NAMALWA (cell line): ENCODE measurements at regions not wholly inside any gene's neighbourhood (a gene's known extent, or its start where the extent isn't known, plus 50 kb on each side); places are given as distances from the start of the nearest gene placed in this dataset.

Experiments
- DNase-seq: peaks from one replicate; pipeline ENCODE4 v3.0.0-alpha.2; 2015; ENCODE audit warnings: low spot score

- DNase-seq = no peak
These were observed 85.2 kb upstream of the PRR23E start for GRCh38 chr3:127107491-127108375.

DNA sequence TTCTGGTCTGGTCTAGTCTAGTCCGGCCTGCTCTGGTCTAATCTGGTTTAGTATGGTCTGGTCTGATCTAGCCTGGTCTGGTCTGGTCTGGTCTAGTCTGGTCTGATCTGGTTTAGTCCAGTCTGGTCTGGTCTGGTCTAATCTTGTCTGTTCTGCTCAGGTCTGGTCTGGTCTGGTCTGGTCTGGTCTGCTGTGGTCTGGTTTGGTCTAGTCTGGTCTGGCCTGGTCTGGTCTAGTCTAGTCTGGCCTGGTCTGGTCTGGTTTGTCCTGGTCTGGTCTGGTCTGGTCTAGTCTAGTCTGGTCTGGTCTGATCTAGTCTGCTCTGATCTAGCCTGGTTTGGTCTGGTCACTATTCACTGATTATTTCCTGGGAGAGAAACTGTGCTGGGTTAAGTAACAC lies 84.1 kb upstream of the PRR23E start:
- DNase-seq = peak; percentile 7

- DNase-seq = no peak
These were observed 81.8 kb upstream of the PRR23E start for GRCh38 chr3:127110982-127111693.

DNA sequence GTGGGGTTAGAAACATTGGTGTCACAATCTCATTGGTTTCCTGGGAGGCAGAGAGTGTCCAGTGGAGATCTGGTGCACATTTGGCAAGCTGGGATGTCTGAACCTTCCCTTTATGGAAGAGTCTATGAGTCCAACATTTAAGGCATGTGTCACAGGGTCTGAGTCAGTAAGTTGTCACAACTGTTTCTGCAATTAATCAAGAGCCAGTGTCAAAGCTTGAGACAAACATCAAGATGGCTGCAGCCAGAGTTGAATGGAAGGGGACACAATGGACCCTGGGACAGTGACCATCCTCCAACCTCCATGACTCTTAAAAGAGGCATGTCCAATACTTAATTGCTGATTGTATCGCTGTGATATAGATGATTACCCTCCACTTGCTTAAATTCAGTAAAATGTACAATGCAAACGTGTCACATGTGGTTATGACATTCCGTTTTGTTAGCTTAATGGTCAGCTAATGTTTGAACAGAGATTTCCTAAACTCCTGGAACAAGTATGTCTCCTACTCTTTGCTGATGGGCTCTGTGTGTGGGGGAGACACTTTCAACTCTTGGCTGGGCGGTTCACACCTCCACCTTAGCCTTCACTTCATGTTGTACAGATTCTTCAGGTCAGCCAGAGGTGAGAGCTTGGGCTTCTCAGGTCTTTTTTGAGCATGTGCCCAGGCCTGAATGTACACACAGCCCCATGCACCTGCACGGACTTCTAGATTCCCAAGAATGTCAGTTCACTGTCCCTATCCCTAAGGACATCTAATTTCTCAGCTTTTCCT lies 79.9 kb upstream of the PRR23E start:
- no peak for DNase-seq

GRCh38 chr3:127113571-127113891 lies 79.4 kb upstream of the PRR23E start:
- no peak for DNase-seq

GRCh38 chr3:127114337-127115070 lies 78.4 kb upstream of the PRR23E start:
- no peak for DNase-seq

- DNase-seq = no peak
These were observed 77.1 kb upstream of the PRR23E start for GRCh38 chr3:127115691-127116351.

- DNase-seq = no peak
These were observed 74.6 kb upstream of the PRR23E start for GRCh38 chr3:127118366-127118765.

- no peak for DNase-seq
These were observed 73.1 kb upstream of the PRR23E start for GRCh38 chr3:127119693-127120464.

DNA sequence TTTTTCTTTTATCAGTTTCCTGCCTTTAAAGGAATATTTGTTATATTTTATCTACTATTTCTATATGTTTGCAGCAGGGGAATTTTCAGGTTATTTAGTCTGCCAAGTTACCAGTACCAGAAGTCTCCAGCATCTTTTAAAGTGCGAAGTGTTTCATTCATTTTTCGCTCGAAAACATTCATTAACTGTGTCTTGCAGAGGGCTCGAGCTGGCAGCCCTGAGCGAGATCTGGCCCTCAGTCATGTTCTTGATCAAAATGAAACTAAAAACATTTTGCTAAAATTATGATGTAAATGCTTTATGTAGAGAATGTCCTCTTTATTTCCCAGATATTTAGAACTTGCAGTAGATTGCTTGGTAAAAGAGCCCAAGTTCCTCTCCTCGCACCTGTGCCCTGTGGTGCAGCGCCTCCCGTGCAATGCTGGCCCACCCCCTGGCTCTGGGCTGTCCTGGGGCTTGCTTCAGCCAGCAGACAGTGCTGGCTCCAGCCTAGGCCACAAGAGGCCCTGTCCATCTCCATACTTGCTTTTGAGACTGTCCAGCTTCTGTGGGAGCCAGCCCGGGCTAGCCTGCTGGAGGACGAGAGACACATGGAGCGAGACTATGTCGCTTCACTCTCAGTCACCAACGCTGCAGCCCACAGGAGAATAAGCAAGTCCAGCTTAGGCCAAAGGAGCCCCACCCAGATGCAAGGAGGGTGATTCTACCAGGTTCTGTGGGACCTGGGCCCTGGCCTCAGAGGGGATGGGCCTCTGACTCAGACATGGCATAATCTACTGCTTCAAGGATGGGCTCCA lies 71.9 kb upstream of the PRR23E start:
- no peak for DNase-seq

GRCh38 chr3:127121885-127122284 lies 71.0 kb upstream of the PRR23E start:
- no peak for DNase-seq

DNA sequence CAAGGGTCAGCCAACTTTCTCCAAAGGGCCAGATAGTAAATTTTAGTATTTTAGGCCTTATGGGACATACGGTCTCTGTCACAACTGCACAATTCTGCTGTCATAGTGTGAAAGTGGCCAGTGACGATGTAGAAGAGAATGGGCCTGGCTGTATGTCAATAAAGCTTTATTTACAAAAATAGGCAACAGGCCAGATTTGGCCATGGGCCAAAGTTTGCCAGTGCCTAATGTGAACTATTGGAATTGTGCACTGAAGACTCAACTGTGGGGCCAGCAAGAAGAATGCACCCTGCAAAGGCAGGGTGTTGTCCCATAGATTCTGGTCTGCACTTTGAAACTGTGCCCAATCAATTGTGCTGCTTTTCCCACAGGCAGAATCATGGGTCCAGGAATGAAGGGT lies 69.4 kb upstream of the PRR23E start:
- no peak for DNase-seq

- no peak for DNase-seq
These were observed 68.8 kb upstream of the PRR23E start for GRCh38 chr3:127124120-127124519.

DNA sequence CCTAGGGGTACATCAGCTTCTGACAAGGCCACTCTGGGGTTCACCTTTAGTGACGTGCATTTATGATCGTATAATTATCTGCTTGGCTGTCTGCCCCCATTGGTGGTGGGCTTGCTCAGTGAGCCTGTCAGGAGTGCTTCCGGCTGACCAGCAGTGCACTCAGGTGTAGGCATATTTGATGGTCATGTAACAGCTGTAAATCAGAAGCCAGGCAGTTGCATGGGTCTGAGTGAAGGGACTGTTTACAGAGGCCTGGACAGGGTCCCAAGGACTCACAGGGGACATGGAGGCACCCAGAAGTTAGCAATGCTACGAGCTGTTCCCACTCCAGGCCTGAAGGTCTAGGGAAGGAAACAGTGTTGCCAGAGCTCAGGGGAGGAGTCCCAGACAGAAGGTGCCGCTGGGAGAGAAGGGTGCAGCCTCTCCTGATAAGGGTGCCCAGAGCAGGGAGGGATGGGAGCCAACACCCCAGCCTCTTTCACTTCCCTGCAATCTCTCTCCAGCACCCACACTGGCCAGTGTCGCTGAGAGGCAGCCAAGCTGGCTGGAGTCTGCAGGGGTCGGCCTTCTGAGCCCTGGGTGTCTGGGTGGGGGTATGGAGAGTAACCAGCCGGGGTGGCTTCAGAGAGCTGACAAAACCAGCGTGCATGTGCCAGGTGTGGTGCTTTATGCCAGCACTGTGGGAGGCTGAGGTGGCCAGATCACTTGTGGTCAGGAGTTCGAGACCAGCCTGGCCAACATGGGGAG lies 61.3 kb upstream of the PRR23E start:
- no peak for DNase-seq

- no peak for DNase-seq
These were observed 60.1 kb upstream of the PRR23E start for GRCh38 chr3:127132876-127133275.

GRCh38 chr3:127133971-127134370 lies 59.0 kb upstream of the PRR23E start:
- DNase-seq = no peak

DNA sequence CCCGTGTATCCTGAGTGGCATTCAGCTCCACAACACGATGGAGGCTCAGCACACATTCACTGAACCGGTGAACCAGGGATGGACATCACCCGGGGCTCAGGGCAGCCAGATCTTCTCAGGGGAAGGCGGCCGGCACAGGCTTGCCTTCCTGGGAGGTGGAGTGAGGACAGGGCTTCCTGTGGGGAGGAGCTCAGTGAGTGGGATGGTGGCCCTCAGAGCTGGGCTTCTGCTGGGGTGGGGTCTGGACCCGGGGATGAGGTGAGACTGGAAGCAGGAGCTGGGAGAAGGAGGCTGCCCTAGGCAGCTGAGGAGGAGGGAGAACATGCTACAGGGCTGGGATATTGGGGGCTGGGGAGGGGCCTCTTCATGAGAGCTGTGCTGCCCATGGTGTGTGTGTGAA lies 58.5 kb upstream of the PRR23E start:
- DNase-seq = no peak

GRCh38 chr3:127134887-127135240 lies 58.1 kb upstream of the PRR23E start:
- DNase-seq = no peak
